Germinal center (tissue), 1 donor: ENCODE measurements at regions not wholly inside any gene's neighbourhood (a gene's known extent, or its start where the extent isn't known, plus 50 kb on each side); places are given as distances from the start of the nearest gene placed in this dataset.
A peak's percentile ranks its signal among the peaks of the same experiment; 100 is the strongest.

Experiments
- DNase-seq: peaks from one replicate; pipeline ENCODE4 v3.0.0; 2012; ENCODE audit warnings: mixed read lengths, low spot score

- no peak for DNase-seq
These were observed 80.7 kb upstream of the NHSL1 start for GRCh38 chr6:138580040-138580439.

GRCh38 chr6:138580801-138581200 lies 81.5 kb upstream of the NHSL1 start:
- no peak for DNase-seq

- DNase-seq = no peak
These were observed 83.3 kb upstream of the NHSL1 start for GRCh38 chr6:138582573-138582972.

GRCh38 chr6:138586638-138587037 lies 87.3 kb upstream of the NHSL1 start:
- DNase-seq = no peak

GRCh38 chr6:138588805-138589434 lies 89.6 kb upstream of the NHSL1 start:
- DNase-seq = peak; percentile 70

GRCh38 chr6:138590796-138591709 lies 91.8 kb upstream of the NHSL1 start:
- DNase-seq = peak; percentile 57

- DNase-seq = peak; percentile 16
These were observed 93.4 kb upstream of the NHSL1 start for GRCh38 chr6:138592749-138593123.

- peak; percentile 30 for DNase-seq
These were observed 94.0 kb upstream of the NHSL1 start for GRCh38 chr6:138593124-138593877.

GRCh38 chr6:138593909-138594757 lies 94.8 kb upstream of the NHSL1 start:
- DNase-seq = no peak

- no peak for DNase-seq
These were observed 95.5 kb upstream of the NHSL1 start for GRCh38 chr6:138594758-138595140.

GRCh38 chr6:138596126-138596525 lies 96.8 kb upstream of the NHSL1 start:
- no peak for DNase-seq

GRCh38 chr6:138596591-138596990 lies 97.3 kb upstream of the NHSL1 start:
- DNase-seq = no peak

GRCh38 chr6:138597336-138597735 lies 98.0 kb upstream of the NHSL1 start:
- DNase-seq = no peak

GRCh38 chr6:138598562-138599173 lies 99.4 kb upstream of the NHSL1 start:
- no peak for DNase-seq

- DNase-seq = no peak
These were observed 101.0 kb upstream of the NHSL1 start for GRCh38 chr6:138600261-138600660.

- no peak for DNase-seq
These were observed 101.4 kb upstream of the NHSL1 start for GRCh38 chr6:138600726-138601125.

GRCh38 chr6:138601128-138601527 lies 101.8 kb upstream of the NHSL1 start:
- no peak for DNase-seq

GRCh38 chr6:138605958-138606357 lies 106.7 kb upstream of the NHSL1 start:
- no peak for DNase-seq

GRCh38 chr6:138607478-138608433 lies 108.5 kb upstream of the NHSL1 start:
- DNase-seq = no peak

- no peak for DNase-seq
These were observed 109.6 kb upstream of the NHSL1 start for GRCh38 chr6:138608896-138609295.
